ENCODE measurements at regions not wholly inside any gene's neighbourhood (a gene's known extent, or its start where the extent isn't known, plus 50 kb on each side); places are given as distances from the start of the nearest gene placed in this dataset.

DNA sequence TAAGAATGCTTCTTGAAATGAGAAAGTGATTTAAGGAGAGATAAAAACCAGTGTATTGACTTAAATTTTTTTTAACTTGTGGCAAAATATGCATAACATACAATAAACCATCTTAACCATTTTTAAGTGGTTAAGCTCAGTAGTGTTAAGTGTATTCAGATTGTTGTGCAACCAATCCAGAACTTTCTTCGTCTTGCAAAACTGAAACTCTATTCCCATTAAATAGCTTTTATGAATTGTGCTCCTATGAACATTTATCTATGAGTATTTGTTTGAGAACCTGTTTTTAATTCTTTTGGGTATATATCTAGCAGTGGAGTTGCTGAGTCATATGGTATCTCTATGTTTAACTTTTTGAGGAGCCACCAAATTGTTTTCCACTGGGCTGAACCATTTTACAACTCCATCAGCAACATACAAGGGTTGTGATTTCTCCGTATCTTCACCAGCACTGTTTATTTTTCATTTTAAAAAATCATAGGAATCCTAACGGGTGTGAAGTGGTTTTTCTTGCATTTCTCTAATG lies 76.6 kb upstream of the ACTBL2 start:
- DNase-seq (ENCODE audit: low read depth) = no peak

DNA sequence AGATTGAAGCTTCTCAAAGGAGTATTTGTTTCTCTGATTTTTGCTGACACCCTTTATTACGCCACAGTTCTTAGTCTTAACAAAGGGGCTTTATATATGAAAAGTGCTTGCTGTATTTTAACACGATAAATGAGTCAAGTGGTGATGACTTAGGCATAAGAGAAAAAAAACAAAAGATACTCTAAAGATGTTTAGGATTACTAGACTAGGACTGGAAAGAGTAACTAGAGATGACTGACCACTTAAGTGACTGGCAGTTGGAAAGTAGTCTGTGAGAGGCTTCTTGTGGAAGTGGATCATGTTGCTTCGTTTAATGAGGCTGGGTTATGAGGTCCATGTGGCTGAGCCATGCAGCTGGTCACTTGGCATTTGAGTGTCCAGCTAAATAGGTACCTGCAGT lies 69.4 kb upstream of the ACTBL2 start:
- DNase-seq (ENCODE audit: low read depth) = no peak

DNA sequence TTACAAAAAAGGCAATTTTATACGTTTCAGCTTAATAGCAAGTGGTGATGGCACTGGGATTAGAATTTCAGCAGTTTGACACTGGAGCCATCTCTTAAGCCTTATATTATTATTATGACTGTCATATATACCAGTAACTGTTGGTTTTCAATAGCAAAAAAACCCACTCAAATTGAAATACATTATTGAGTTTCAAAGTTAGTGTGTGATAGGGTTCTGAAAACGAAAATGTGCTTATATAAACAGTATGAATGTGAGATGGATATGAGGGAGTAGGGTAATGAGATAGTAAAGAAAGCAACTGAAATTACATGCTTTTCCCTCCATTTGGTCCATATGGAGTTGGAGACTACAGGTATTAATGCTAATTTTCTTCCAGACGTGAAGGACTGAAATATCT lies 68.6 kb upstream of the ACTBL2 start:
- DNase-seq (ENCODE audit: low read depth) = no peak

DNA sequence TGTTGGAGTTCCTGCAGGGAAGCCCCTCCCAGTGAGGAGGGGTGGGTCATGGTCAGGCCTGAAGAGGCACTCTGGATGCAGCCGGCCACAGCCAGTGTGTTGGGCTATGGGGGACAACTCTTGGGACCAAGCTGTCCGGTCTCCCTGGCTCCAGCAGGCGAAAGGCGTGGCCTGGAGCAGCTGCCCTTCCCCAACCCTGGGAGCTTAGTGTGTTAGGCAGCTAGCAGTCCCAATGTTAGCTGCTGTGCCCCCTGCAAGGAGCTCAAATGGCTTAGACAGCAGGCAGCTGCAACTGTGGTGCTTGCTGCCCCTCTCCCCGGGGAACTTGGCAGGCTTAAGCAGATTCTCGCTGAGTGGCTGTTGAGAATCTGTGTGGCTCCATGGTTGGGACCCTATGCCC lies 67.5 kb upstream of the ACTBL2 start:
- DNase-seq (ENCODE audit: low read depth) = no peak

DNA sequence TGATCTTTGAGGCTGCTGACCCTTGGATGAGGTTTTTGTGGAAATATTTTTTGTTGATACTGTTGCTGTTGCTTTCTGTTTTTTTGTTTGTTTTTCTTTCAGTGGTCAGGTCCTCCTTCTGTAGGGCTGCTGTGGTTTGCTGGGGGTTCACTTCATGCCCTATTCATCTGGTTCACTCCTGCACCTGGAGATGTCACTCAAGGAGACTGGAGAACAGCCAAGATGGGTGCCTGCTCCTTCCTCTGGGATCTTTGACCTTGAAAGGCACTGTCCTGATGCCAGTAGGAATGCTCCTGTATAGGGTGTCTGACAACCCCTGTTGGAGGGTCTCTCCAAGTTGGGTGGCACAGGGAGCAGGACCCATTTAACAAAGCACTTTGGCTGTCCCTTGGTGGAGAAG lies 67.0 kb upstream of the ACTBL2 start:
- DNase-seq (ENCODE audit: low read depth) = no peak

DNA sequence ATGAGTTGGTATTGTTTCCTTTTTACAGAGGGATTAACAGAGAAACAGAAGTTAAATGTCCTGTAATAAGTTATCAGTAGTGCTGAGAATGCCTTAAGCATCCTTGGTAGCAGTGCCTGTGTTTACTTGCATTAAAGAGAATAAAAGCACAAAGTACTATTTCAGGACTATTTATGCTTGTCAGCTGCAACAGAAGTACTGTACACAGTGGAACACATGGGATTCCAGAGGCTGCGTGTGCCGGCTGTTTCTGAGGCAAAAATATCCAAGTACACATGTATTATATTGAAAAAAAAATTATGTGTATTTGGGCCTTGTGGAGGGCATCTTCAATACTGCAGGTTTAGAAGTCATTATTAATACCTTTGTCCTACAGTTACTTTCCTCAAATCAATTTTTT lies 58.2 kb upstream of the ACTBL2 start:
- DNase-seq (ENCODE audit: low read depth) = no peak

DNA sequence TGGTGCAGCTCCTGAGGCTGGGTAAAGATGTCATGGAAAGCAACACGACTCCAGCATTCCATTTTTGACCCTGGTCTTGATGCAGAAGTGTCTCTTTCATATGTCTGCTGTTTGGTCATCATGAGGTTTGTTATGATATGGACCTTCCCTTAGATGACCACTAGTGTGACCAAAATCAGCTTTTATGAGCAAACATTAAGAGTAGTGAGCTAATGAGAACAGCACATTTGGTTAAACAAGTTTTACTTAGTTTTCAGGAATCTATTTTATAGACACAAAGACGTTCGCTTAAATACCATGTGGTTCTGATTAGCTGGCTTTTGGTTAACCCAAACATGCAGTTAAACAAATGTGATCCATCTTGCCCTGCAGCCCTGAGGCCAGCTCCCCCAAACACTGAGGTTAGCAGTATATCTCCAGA lies 56.7 kb upstream of the ACTBL2 start:
- DNase-seq (ENCODE audit: low read depth) = no peak

DNA sequence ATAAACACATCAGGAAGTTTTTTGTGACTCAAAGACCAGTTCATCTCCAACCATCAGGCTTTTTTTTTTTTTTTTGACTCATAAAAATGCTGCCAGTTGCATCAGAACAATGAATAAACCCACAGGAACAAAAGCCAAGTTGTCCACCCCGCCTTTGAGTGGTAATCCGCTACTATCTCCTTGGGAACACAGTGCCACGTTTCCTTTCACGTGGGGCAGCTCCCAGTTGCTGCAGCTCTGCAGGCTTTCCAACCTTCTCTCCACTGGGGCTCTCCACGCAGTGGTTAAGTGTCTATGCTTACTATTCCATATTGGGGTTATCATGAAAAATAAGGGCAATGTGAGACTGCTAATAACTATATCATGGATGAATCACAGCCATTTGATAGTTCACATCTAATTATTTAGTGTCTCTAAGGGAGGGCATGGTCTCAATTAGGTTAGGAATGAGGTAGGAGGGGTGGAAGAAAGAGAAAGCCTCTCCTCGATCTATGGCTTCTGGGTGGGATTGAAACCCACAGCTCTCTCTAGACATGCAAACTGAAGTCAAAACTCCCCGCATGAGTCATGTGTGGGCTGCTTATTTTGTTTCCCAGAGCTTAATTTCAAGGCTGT lies 55.8 kb upstream of the ACTBL2 start:
- DNase-seq (ENCODE audit: low read depth) = no peak

DNA sequence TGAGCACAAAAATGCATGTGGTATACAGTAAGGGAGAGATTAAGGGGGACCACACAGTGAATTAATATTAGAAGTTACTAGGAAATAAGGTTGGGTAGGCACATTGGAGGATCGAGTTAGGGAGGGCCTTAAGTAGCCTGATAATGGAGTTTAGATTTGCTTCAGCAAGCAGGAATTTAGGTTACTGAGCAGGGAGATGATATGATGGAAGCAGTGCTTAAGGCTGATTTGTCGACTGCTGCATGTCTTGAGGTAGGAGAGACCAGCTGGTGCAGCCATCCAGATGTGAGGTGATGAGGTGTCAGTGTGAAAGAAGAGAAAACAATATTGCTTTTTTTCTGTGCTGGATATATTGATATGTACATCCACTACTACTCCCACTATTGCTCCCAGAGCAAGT lies 55.2 kb upstream of the ACTBL2 start:
- no peak for DNase-seq (ENCODE audit: low read depth)

DNA sequence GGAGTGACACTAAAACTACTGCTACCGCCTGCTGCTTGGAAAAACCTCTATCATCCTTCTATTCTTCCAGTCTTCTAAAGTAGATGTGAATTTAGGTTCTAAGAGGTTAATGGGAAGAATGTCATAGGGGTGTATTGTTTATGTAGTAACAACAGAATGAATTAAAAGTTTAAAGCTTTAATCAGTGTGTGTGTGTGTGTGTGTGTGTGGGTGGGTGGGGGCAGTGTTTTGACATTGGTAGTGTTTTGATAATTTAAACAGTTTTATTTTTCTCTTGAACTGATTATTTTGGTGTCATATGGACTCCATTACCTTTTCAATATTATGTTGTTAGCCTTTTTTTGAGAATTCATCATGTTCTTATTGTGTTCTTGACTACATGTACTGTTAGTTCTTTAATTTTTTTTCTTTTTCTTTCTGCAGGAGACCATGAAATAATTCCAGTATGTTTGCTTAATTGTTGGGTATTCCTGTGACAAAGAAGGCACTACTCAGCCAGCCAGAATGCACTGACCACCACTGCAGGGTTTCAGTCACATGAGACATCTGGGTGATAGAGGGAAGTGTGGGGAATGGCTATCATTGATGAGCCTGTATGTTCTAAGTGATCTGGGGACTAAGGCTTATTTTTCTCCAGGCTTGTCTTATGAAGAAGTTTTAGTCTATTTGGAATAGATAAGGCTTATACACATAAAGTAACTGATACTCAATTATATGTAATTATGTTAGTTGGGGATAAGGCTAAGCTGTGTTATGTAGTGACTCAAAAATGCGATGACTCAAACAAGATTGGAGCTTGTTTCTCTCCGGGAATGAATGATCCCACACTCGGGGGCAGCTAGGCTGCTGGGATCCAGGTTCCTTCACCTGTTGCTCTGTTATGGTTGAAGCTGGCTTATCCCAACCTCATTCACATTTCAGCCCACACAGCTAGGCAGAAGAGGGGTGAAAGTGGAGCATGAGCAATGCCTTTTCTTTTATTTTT lies 50.2 kb upstream of the ACTBL2 start:
- DNase-seq (ENCODE audit: low read depth) = no peak

Measured in stimulated activated CD8-positive, alpha-beta memory T cell treated with anti-CD3 and anti-CD28 coated beads, Interleukin-12 subunit alpha, Interleukin-12 subunit beta, amount 100 ng/mL, for 1 hour (primary cell).